ENCODE measurements at regions not wholly inside any gene's neighbourhood (a gene's known extent, or its start where the extent isn't known, plus 50 kb on each side); places are given as distances from the start of the nearest gene placed in this dataset.

GRCh38 chr7:131218727-131219128 lies 108.9 kb upstream of the MKLN1 start:
- TF ChIP-seq POLR2A (IDR thresholded peaks at IDR 0.05; ENCODE audit: low read depth, low read length) (no peak), POLR2AphosphoS5 (IDR thresholded peaks at IDR 0.05; ENCODE audit: low read depth, low read length) (no peak), TAF1 (IDR thresholded peaks at IDR 0.05; ENCODE audit: borderline replicate concordance, low read depth, low read length) (no peak)

Data from GM12892 (cell line).